WTC11 (cell line): ENCODE measurements at regions not wholly inside any gene's neighbourhood (a gene's known extent, or its start where the extent isn't known, plus 50 kb on each side); places are given as distances from the start of the nearest gene placed in this dataset.

ENCODE experiments used
- ATF1 ChIP-seq: sonication (generic); formaldehyde crosslinking; IDR thresholded peaks from 2 replicates; pipeline ENCODE4 v1.8.1; 2023; ENCODE audit warnings: mild to moderate bottlenecking, moderate library complexity, missing genetic modification reagents
- FOXK1 ChIP-seq: sonication (generic); formaldehyde crosslinking; IDR thresholded peaks from 2 replicates; pipeline ENCODE4 v1.8.0; 2022; ENCODE audit warnings: mild to moderate bottlenecking, moderate library complexity, missing genetic modification reagents
- JUN ChIP-seq: sonication (generic); formaldehyde crosslinking; IDR thresholded peaks from 2 replicates; pipeline ENCODE4 v1.8.0; 2023; ENCODE audit warnings: mild to moderate bottlenecking, missing genetic modification reagents
- NR3C1 ChIP-seq: sonication (generic); formaldehyde crosslinking; conservative IDR thresholded peaks from 2 replicates; pipeline ENCODE4 v1.8.1; 2023; ENCODE audit warnings: low read depth, mild to moderate bottlenecking, missing genetic modification reagents
- TEAD4 ChIP-seq: sonication (generic); formaldehyde crosslinking; IDR thresholded peaks from 2 replicates; pipeline ENCODE4 v1.8.0; 2022; ENCODE audit warnings: mild to moderate bottlenecking, missing genetic modification reagents
- ZNF138 ChIP-seq: sonication (generic); formaldehyde crosslinking; conservative IDR thresholded peaks from 2 replicates; pipeline ENCODE4 v1.8.1; 2022; ENCODE audit warnings: mild to moderate bottlenecking, moderate library complexity, missing genetic modification reagents
- TF ChIP-seq, protein P1 (sequence below): fragments of 200-600 bp; IDR thresholded peaks from 2 replicates; pipeline ENCODE4 v1.8.0; 2022; ENCODE audit warnings: antibody characterized with exemption
- TF ChIP-seq, protein P2 (sequence below): sonication (generic); formaldehyde crosslinking; IDR thresholded peaks from 2 replicates; pipeline ENCODE4 v1.8.1; 2022; ENCODE audit warnings: mild to moderate bottlenecking, missing genetic modification reagents, moderate library complexity, borderline replicate concordance
- TF ChIP-seq, protein P3 (sequence below): sonication (generic); formaldehyde crosslinking; conservative IDR thresholded peaks from 2 replicates; pipeline ENCODE4 v1.8.1; 2022; ENCODE audit warnings: mild to moderate bottlenecking, missing genetic modification reagents
- TF ChIP-seq, protein P4 (sequence below): sonication (generic); formaldehyde crosslinking; IDR thresholded peaks from 2 replicates; pipeline ENCODE4 v1.8.0; 2023; ENCODE audit warnings: missing genetic modification reagents
- TF ChIP-seq, protein P5 (sequence below): fragments of 250-450 bp; sonication (Bioruptor Pico); IDR thresholded peaks from 2 replicates; pipeline ENCODE4 v1.9.0; 2021; ENCODE audit warnings: moderate library complexity, mild to moderate bottlenecking, inconsistent platforms, borderline replicate concordance

DNA sequence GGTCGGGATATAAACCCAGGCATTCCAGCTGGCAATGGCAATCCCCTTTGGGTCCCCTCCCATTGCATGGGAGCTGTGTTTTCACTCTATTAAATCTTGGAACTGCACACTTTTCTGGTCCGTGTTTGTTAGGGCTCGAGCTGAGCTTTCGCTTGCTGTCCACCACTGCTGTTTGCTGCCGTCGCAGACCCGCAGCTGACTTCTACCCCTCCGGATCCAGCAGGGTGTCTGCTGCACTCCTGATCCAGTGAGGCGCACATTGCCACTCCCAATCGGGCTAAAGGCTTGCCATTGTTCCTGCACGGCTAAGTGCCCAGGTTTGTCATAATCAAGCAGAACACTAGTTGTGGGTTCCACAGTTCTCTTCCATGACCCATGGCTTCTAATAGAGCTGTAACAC lies 1322.1 kb downstream of the ADGRL3 start:
- no peak for TF ChIP-seq ATF1
- TF ChIP-seq NR3C1 (CRISPR knock-in tag), result no peak
- TF ChIP-seq, protein P1, sequence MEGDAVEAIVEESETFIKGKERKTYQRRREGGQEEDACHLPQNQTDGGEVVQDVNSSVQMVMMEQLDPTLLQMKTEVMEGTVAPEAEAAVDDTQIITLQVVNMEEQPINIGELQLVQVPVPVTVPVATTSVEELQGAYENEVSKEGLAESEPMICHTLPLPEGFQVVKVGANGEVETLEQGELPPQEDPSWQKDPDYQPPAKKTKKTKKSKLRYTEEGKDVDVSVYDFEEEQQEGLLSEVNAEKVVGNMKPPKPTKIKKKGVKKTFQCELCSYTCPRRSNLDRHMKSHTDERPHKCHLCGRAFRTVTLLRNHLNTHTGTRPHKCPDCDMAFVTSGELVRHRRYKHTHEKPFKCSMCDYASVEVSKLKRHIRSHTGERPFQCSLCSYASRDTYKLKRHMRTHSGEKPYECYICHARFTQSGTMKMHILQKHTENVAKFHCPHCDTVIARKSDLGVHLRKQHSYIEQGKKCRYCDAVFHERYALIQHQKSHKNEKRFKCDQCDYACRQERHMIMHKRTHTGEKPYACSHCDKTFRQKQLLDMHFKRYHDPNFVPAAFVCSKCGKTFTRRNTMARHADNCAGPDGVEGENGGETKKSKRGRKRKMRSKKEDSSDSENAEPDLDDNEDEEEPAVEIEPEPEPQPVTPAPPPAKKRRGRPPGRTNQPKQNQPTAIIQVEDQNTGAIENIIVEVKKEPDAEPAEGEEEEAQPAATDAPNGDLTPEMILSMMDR, result no peak
- TF ChIP-seq JUN (CRISPR knock-in tag), result no peak
- TF ChIP-seq TEAD4 (CRISPR knock-in tag), result no peak
- TF ChIP-seq FOXK1 (CRISPR knock-in tag), result no peak
- TF ChIP-seq, protein P2, sequence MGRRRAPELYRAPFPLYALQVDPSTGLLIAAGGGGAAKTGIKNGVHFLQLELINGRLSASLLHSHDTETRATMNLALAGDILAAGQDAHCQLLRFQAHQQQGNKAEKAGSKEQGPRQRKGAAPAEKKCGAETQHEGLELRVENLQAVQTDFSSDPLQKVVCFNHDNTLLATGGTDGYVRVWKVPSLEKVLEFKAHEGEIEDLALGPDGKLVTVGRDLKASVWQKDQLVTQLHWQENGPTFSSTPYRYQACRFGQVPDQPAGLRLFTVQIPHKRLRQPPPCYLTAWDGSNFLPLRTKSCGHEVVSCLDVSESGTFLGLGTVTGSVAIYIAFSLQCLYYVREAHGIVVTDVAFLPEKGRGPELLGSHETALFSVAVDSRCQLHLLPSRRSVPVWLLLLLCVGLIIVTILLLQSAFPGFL, result no peak
- no peak for TF ChIP-seq ZNF138
- TF ChIP-seq, protein P3, sequence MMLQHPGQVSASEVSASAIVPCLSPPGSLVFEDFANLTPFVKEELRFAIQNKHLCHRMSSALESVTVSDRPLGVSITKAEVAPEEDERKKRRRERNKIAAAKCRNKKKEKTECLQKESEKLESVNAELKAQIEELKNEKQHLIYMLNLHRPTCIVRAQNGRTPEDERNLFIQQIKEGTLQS (CRISPR knock-in tag), result no peak
- TF ChIP-seq, protein P4, sequence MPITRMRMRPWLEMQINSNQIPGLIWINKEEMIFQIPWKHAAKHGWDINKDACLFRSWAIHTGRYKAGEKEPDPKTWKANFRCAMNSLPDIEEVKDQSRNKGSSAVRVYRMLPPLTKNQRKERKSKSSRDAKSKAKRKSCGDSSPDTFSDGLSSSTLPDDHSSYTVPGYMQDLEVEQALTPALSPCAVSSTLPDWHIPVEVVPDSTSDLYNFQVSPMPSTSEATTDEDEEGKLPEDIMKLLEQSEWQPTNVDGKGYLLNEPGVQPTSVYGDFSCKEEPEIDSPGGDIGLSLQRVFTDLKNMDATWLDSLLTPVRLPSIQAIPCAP, result no peak
- TF ChIP-seq, protein P5, sequence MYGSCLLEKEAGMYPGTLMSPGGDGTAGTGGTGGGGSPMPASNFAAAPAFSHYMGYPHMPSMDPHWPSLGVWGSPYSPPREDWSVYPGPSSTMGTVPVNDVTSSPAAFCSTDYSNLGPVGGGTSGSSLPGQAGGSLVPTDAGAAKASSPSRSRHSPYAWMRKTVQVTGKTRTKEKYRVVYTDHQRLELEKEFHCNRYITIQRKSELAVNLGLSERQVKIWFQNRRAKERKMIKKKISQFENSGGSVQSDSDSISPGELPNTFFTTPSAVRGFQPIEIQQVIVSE (CRISPR knock-in tag), result no peak
